HL-60 (cell line): ENCODE measurements at regions not wholly inside any gene's neighbourhood (a gene's known extent, or its start where the extent isn't known, plus 50 kb on each side); places are given as distances from the start of the nearest gene placed in this dataset.
A peak's percentile ranks its signal among the peaks of the same experiment; 100 is the strongest.

Source experiments
- DNase-seq, 2 experiments: peaks; one replicate each; pipeline ENCODE4 v3.0.0-alpha.2; 2010 to 2020; ENCODE audit warnings: low read depth in 1 of 2, low spot score in 1 of 2
- H3K27ac ChIP-seq: fragments of 250-450 bp; sonication (Bioruptor Pico); replicated peaks from 2 replicates; pipeline ENCODE4 v1.5.1; 2020; ENCODE audit warnings: mild to moderate bottlenecking, moderate library complexity
- H3K27me3 ChIP-seq: fragments of 250-450 bp; sonication (Bioruptor Pico); 2 replicates; pipeline ENCODE4 v1.5.1; 2021; ENCODE audit warnings: mild to moderate bottlenecking, moderate library complexity; ENCODE audit not compliant: insufficient read depth, poor library complexity, severe bottlenecking
- H3K4me3 ChIP-seq: replicated peaks from 2 replicates; pipeline ENCODE4 v1.5.1; 2011; ENCODE audit warnings: mild to moderate bottlenecking, control low read depth, low read length; ENCODE audit not compliant: insufficient read depth
- CTCF ChIP-seq: IDR thresholded peaks from one replicate; pipeline ENCODE4 v1.5.1; 2011; ENCODE audit warnings: low read length, control low read depth, inconsistent platforms; ENCODE audit not compliant: insufficient read depth
- GABPA ChIP-seq: IDR thresholded peaks from 2 replicates; pipeline ENCODE4 v1.6.1; 2012; ENCODE audit warnings: low read depth
- POLR2AphosphoS5 ChIP-seq: IDR thresholded peaks from 2 replicates; pipeline ENCODE4 v1.6.1; 2012; ENCODE audit warnings: low read depth
- REST ChIP-seq: IDR thresholded peaks from 2 replicates; pipeline ENCODE4 v1.6.1; 2012; ENCODE audit warnings: low read depth; ENCODE audit not compliant: insufficient replicate concordance
- SPI1 ChIP-seq: IDR thresholded peaks from 2 replicates; pipeline ENCODE4 v1.6.1; 2012; ENCODE audit warnings: low read depth, mild to moderate bottlenecking, borderline replicate concordance

- DNase-seq = peak; percentile 75 to 87
- Histone ChIP-seq H3K4me3 (0 out of 2 replicates have a peak overlapping the region, but pooled peaks have one; percentile 2), H3K27ac (peak overlapping the region; percentile 52), H3K27me3 (no peaks in the 10 kb centered on the region)
- no peak for TF ChIP-seq POLR2AphosphoS5
- TF ChIP-seq SPI1 = peak; percentile 89
- no peak for TF ChIP-seq REST
- no peak for TF ChIP-seq GABPA
These were observed 87.4 kb upstream of the SLC38A2 start for GRCh38 chr12:46459861-46460545.

GRCh38 chr12:46459111-46459510 is 86.5 kb upstream of the SLC38A2 start:
- peak overlapping the region; percentile 52 for H3K27ac ChIP-seq
- no peak for DNase-seq

GRCh38 chr12:46458500-46459102 is 86.0 kb upstream of the SLC38A2 start:
- TF ChIP-seq SPI1 (peak; percentile 62), CTCF (no peak), GABPA (no peak), REST (no peak)
- Histone ChIP-seq H3K27ac (peak overlapping the region; percentile 52), H3K4me3 (no peak overlapping the region), H3K27me3 (no peaks in the 10 kb centered on the region)
- DNase-seq = no peak

More at GRCh38 chr12:46459111-46459510, 86.5 kb upstream of the SLC38A2 start:
- Histone ChIP-seq H3K4me3 (no peak overlapping the region), H3K27me3 (no peaks in the 10 kb centered on the region)
- TF ChIP-seq SPI1 (no peak), POLR2AphosphoS5 (no peak), REST (no peak), CTCF (no peak), GABPA (no peak)
